ENCODE measurements at regions not wholly inside any gene's neighbourhood (a gene's known extent, or its start where the extent isn't known, plus 50 kb on each side); places are given as distances from the start of the nearest gene placed in this dataset.

DNA sequence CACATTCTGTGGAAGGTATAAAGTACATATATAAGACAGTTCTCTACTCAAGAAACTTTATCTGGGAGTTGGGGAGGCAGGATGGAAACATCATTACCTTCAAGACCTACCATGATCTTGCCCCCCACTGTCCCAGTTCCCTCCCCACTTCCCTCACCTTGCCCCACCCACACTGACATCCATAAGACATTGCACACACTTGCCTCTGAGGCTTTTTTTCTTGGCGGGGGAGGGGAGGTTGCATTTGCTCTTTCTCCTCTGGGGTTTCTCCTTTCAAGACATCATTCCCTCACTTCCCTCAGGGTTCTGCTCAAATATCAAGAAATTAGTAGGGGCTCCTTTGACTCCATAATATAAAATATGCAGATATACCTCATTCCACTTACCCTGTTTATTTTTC, 276.0 kb downstream of the ARL4A start:
- no peak overlapping the region for H3K4me2 ChIP-seq (ENCODE audit: low read length)
- TF ChIP-seq CTCF (IDR thresholded peaks at IDR 0.05; ENCODE audit: low read depth, low read length, poor library complexity, severe bottlenecking) (no peak), EZH2phosphoT487 (IDR thresholded peaks at IDR 0.05; ENCODE audit: borderline replicate concordance, low read length) (no peak)
- no peaks in the 10 kb centered on the region for H3K4me1 ChIP-seq (ENCODE audit: control insufficient read depth, low read length)
- no peaks in the 10 kb centered on the region for H4K20me1 ChIP-seq (ENCODE audit: control insufficient read depth, insufficient read depth, low read depth, low read length)
- H3F3A ChIP-seq (ENCODE audit: control insufficient read depth, insufficient read depth) = no peaks in the 10 kb centered on the region
- H3K9me3 ChIP-seq (ENCODE audit: control insufficient read depth, insufficient read depth, low read length) = no peaks in the 10 kb centered on the region
- H3K27me3 ChIP-seq (ENCODE audit: control insufficient read depth, low read length) = no peaks in the 10 kb centered on the region
- H3K36me3 ChIP-seq (ENCODE audit: control insufficient read depth, low read length) = no peaks in the 10 kb centered on the region
- no peaks in the 10 kb centered on the region for H3K9me2 ChIP-seq (replicated peaks; ENCODE audit: control insufficient read depth, low read length)
- H3K27ac ChIP-seq (ENCODE audit: low read depth, low read length) = no peak overlapping the region
- H3K79me2 ChIP-seq (ENCODE audit: control insufficient read depth, low read length) = no peaks in the 10 kb centered on the region
- H3K4me3 ChIP-seq (ENCODE audit: low read length) = no peak overlapping the region

DNA sequence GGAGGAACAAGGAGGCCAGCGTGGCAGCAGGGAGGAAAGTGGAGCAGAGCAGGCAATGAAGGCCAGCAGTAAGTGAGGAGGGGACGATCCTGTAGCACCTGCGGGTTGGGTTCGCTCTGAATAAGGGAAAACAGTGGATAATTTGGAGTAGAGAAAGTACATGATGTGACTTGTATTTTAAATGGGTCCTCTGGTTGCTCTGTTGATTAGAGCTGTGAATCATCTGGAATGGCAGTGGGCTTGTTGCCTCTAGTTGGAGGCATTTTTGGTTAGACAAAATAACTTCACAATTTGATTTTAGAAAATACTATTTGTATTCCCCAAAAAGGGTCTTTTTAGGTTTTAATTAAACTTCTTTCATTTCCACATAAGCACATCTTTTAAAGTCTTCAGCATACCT, 277.4 kb downstream of the ARL4A start:
- Histone ChIP-seq H3K9me2 (replicated peaks; ENCODE audit: control insufficient read depth, low read length) (no peaks in the 10 kb centered on the region), H3K27ac (ENCODE audit: low read depth, low read length) (no peak overlapping the region), H3K4me1 (ENCODE audit: control insufficient read depth, low read length) (no peaks in the 10 kb centered on the region), H3F3A (ENCODE audit: control insufficient read depth, insufficient read depth) (no peaks in the 10 kb centered on the region), H3K9me3 (ENCODE audit: control insufficient read depth, insufficient read depth, low read length) (no peaks in the 10 kb centered on the region), H4K20me1 (ENCODE audit: control insufficient read depth, insufficient read depth, low read depth, low read length) (no peaks in the 10 kb centered on the region), H3K4me2 (ENCODE audit: low read length) (no peak overlapping the region), H3K79me2 (ENCODE audit: control insufficient read depth, low read length) (no peaks in the 10 kb centered on the region), H3K27me3 (ENCODE audit: control insufficient read depth, low read length) (no peaks in the 10 kb centered on the region), H3K4me3 (ENCODE audit: low read length) (no peak overlapping the region), H3K36me3 (ENCODE audit: control insufficient read depth, low read length) (no peaks in the 10 kb centered on the region)
- TF ChIP-seq EZH2phosphoT487 (IDR thresholded peaks at IDR 0.05; ENCODE audit: borderline replicate concordance, low read length) = no peak
- TF ChIP-seq CTCF (IDR thresholded peaks at IDR 0.05; ENCODE audit: low read depth, low read length, poor library complexity, severe bottlenecking) = no peak

DNA sequence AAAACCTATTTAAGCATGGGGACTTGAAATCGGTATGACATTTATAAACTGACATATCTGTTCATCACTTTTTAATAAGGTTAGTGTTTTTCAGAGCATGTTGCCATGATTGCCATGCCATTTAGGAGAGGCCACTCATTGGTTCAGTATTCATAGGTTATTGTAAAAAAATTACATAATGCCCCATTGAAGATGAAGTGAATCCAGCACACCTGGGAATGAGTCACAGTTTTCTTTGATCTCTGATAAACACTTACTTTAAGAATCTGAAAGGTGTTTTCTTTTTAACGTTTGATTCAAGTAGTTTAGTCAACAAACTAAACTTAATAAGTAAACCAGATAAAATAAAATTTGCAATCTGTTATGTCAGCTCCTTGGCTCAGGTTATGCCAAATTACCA, 278.3 kb downstream of the ARL4A start:
- no peaks in the 10 kb centered on the region for H3K36me3 ChIP-seq (ENCODE audit: control insufficient read depth, low read length)
- H3K79me2 ChIP-seq (ENCODE audit: control insufficient read depth, low read length) = no peaks in the 10 kb centered on the region
- no peaks in the 10 kb centered on the region for H3K9me3 ChIP-seq (ENCODE audit: control insufficient read depth, insufficient read depth, low read length)
- no peak overlapping the region for H3K4me2 ChIP-seq (ENCODE audit: low read length)
- H3F3A ChIP-seq (ENCODE audit: control insufficient read depth, insufficient read depth) = no peaks in the 10 kb centered on the region
- no peak for TF ChIP-seq EZH2phosphoT487 (IDR thresholded peaks at IDR 0.05; ENCODE audit: borderline replicate concordance, low read length)
- TF ChIP-seq CTCF (IDR thresholded peaks at IDR 0.05; ENCODE audit: low read depth, low read length, poor library complexity, severe bottlenecking) = no peak
- H3K27ac ChIP-seq (ENCODE audit: low read depth, low read length) = no peak overlapping the region
- no peaks in the 10 kb centered on the region for H3K4me1 ChIP-seq (ENCODE audit: control insufficient read depth, low read length)
- H3K9me2 ChIP-seq (replicated peaks; ENCODE audit: control insufficient read depth, low read length) = no peaks in the 10 kb centered on the region
- no peaks in the 10 kb centered on the region for H3K27me3 ChIP-seq (ENCODE audit: control insufficient read depth, low read length)
- H3K4me3 ChIP-seq (ENCODE audit: low read length) = no peak overlapping the region
- no peaks in the 10 kb centered on the region for H4K20me1 ChIP-seq (ENCODE audit: control insufficient read depth, insufficient read depth, low read depth, low read length)

DNA sequence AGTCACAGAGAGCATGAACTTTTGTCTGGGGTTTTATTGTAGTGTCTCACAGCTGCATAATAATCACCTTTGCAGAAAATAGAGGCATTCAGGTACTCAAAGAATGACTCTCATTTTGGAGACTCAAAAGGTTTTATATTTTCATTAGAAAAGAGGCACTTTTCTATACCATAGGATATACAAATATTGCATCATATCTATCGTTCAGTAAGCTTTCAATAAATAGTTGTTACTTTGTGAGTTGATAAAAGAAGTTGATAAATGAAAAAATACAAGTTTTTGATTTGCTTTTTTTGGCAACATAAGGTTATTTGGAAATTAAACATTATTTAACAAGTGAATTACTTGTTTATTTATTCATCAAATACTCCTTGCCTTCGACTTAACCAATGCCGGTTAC, 279.9 kb downstream of the ARL4A start:
- Histone ChIP-seq H3K9me2 (replicated peaks; ENCODE audit: control insufficient read depth, low read length) (no peaks in the 10 kb centered on the region), H3K27me3 (ENCODE audit: control insufficient read depth, low read length) (no peaks in the 10 kb centered on the region), H3K4me1 (ENCODE audit: control insufficient read depth, low read length) (no peaks in the 10 kb centered on the region), H4K20me1 (ENCODE audit: control insufficient read depth, insufficient read depth, low read depth, low read length) (no peaks in the 10 kb centered on the region), H3K9me3 (ENCODE audit: control insufficient read depth, insufficient read depth, low read length) (peaks cover 3% of the 10 kb centered on the region; the same call in 1 of the 2 replicates), H3K79me2 (ENCODE audit: control insufficient read depth, low read length) (no peaks in the 10 kb centered on the region), H3F3A (ENCODE audit: control insufficient read depth, insufficient read depth) (no peaks in the 10 kb centered on the region), H3K36me3 (ENCODE audit: control insufficient read depth, low read length) (no peaks in the 10 kb centered on the region), H3K4me2 (ENCODE audit: low read length) (no peak overlapping the region), H3K4me3 (ENCODE audit: low read length) (no peak overlapping the region), H3K27ac (ENCODE audit: low read depth, low read length) (no peak overlapping the region)
- TF ChIP-seq EZH2phosphoT487 (IDR thresholded peaks at IDR 0.05; ENCODE audit: borderline replicate concordance, low read length) = no peak
- TF ChIP-seq CTCF (IDR thresholded peaks at IDR 0.05; ENCODE audit: low read depth, low read length, poor library complexity, severe bottlenecking) = no peak

Data from DOHH2 (cell line).